Endothelial cell of umbilical vein (primary cell): ENCODE measurements at regions not wholly inside any gene's neighbourhood (a gene's known extent, or its start where the extent isn't known, plus 50 kb on each side); places are given as distances from the start of the nearest gene placed in this dataset.

Experiments used
- BruUV-seq: library from RNA; stranded (reverse); fragments of 400-500 nt; replicated peaks from 2 replicates; lab custom pipeline; 2021; lab: Mats Ljungman, UMichigan
- CTCF ChIA-PET: fragments of 300-600, 350-600 bp; sonication (Branson Sonifier 250); formaldehyde crosslinking; loops from one replicate; lab custom pipeline; 2021; ENCODE audit warnings: antibody characterized with exemption, inconsistent platforms; lab: Charles Lee
- POLR2A ChIA-PET: fragments of 300-600, 350-600 bp; sonication (Branson Sonifier 250); formaldehyde crosslinking; loops from one replicate; lab custom pipeline; 2021; ENCODE audit warnings: antibody characterized with exemption, inconsistent platforms; lab: Charles Lee
- DNase-seq: peaks from one replicate; pipeline ENCODE4 v3.0.0-alpha.2; 2011; ENCODE audit warnings: low read depth, low spot score
- FAIRE-seq: peaks from 2 replicates; lab custom pipeline; 2011; peaks lifted over from hg19 to GRCh38; lab: Jason Lieb, UNC
- H2AFZ ChIP-seq: 2 replicates; pipeline ENCODE4 v1.6.0; 2012; ENCODE audit warnings: low read depth, low read length, control low read depth, inconsistent platforms
- H3K27ac ChIP-seq: 2 replicates; pipeline ENCODE4 v1.5.1; 2011; ENCODE audit warnings: low read depth, mild to moderate bottlenecking, control low read depth, low read length, moderate library complexity; ENCODE audit not compliant: insufficient read depth
- H3K27me3 ChIP-seq, 2 experiments: 2 replicates each; pipeline versions ENCODE4 v1.6.0 to v1.6.1; 2011; ENCODE audit warnings: low read length in 2 of 2, mixed read lengths in 1 of 2; ENCODE audit not compliant: control insufficient read depth in 2 of 2, insufficient read depth in 2 of 2
- H3K36me3 ChIP-seq, 2 experiments: 2 replicates in 1 of 2; 3 replicates in 1 of 2; pipeline ENCODE4 v1.5.1; 2011; ENCODE audit warnings: low read length in 2 of 2, mild to moderate bottlenecking in 1 of 2, moderate library complexity in 1 of 2; ENCODE audit not compliant: control insufficient read depth in 2 of 2, insufficient read depth in 2 of 2; ENCODE audit errors: extremely low read depth in 1 of 2
- H3K4me1 ChIP-seq: 3 replicates; pipeline ENCODE4 v1.5.1; 2011; ENCODE audit warnings: mild to moderate bottlenecking, low read length; ENCODE audit not compliant: control insufficient read depth, insufficient read depth; ENCODE audit errors: extremely low read depth
- H3K4me2 ChIP-seq: 2 replicates; pipeline ENCODE4 v1.6.1; 2011; ENCODE audit warnings: low read length, control low read depth, mixed read lengths; ENCODE audit not compliant: insufficient read depth
- H3K4me3 ChIP-seq, 3 experiments: fragments of 200-600 bp in 1 of 3; sonication (generic), shearing (Covaris generic) in 1 of 3; replicated peaks in 1 of 3; 2 replicates each; pipeline ENCODE4 v1.5.1; 2011 to 2016; ENCODE audit warnings: control low read depth in 3 of 3, low read length in 3 of 3, mild to moderate bottlenecking in 2 of 3, inconsistent platforms in 1 of 3, low read depth in 1 of 3, moderate library complexity in 1 of 3; ENCODE audit not compliant: insufficient read depth in 1 of 3
- H3K79me2 ChIP-seq: 2 replicates; pipeline ENCODE4 v1.6.0; 2012; ENCODE audit warnings: low read length, inconsistent platforms; ENCODE audit not compliant: control insufficient read depth, insufficient read depth
- H3K9ac ChIP-seq: replicated peaks from 2 replicates; pipeline ENCODE3; 2011; ENCODE audit warnings: low read length, control low read depth; ENCODE audit not compliant: insufficient read depth; ENCODE audit errors: extremely low read depth
- H3K9me1 ChIP-seq: replicated peaks from 3 replicates; pipeline ENCODE4 v1.6.0; 2011; ENCODE audit warnings: mild to moderate bottlenecking, low read length; ENCODE audit not compliant: control insufficient read depth, insufficient read depth; ENCODE audit errors: extremely low read depth
- H3K9me3 ChIP-seq: replicated peaks from 2 replicates; pipeline ENCODE4 v1.5.1; 2012; ENCODE audit warnings: low read length, inconsistent platforms; ENCODE audit not compliant: control insufficient read depth, insufficient read depth
- H4K20me1 ChIP-seq: replicated peaks from 2 replicates; pipeline ENCODE3; 2011; ENCODE audit warnings: mild to moderate bottlenecking, low read length; ENCODE audit not compliant: control insufficient read depth, insufficient read depth; ENCODE audit errors: extremely low read depth
- EZH2 ChIP-seq: IDR thresholded peaks from 2 replicates; pipeline ENCODE4 v1.6.1; 2012; ENCODE audit warnings: borderline replicate concordance, low read depth, mild to moderate bottlenecking, moderate library complexity, low read length, inconsistent platforms; ENCODE audit not compliant: severe bottlenecking
- FOS ChIP-seq: IDR thresholded peaks from 2 replicates; pipeline ENCODE4 v1.6.1; 2011; ENCODE audit warnings: mild to moderate bottlenecking, low read length, moderate library complexity, borderline replicate concordance; ENCODE audit not compliant: insufficient read depth
- GATA2 ChIP-seq: IDR thresholded peaks from 2 replicates; pipeline ENCODE4 v1.7.0; 2011; ENCODE audit warnings: low read depth, mild to moderate bottlenecking, moderate library complexity, mixed read lengths, low read length; ENCODE audit not compliant: insufficient read length, insufficient read depth
- JUN ChIP-seq: IDR thresholded peaks from 2 replicates; pipeline ENCODE4 v1.6.1; 2011; ENCODE audit warnings: borderline replicate concordance, low read depth; ENCODE audit not compliant: insufficient read length, insufficient read depth
- MYC ChIP-seq: IDR thresholded peaks from one replicate; pipeline ENCODE4 v1.6.1; 2011; ENCODE audit warnings: mild to moderate bottlenecking, low read depth, low read length
- POLR2A ChIP-seq: IDR thresholded peaks from 2 replicates; pipeline ENCODE4 v1.6.1; 2012; ENCODE audit warnings: low read depth, mild to moderate bottlenecking, control low read depth, low read length
- POLR2AphosphoS5 ChIP-seq: IDR thresholded peaks from 2 replicates; pipeline ENCODE4 v1.6.1; 2012; ENCODE audit warnings: low read depth, mild to moderate bottlenecking, control low read depth, low read length, moderate library complexity; ENCODE audit not compliant: insufficient read depth
- dilution Hi-C: fragments of 300-500 bp; cut with MboI; formaldehyde crosslinking; loops from one replicate; pipeline ENCODE4 v1.15.0; 2019; ENCODE audit warnings: low sequenced_read_pairs; ENCODE audit not compliant: extremely low pct_ligation_motif_present
- intact Hi-C: fragments of 100-400 bp; cut with micrococcal nuclease; formaldehyde crosslinking; loops from one replicate; pipeline ENCODE4 v1.10.0; 2022
- TF ChIP-seq, protein P1 (sequence below), 2 donors: IDR thresholded peaks; 1 replicate in 1 of 2; 2 replicates in 1 of 2; pipeline ENCODE4 v1.5.1; 2011; ENCODE audit warnings: low read length in 2 of 2, mild to moderate bottlenecking in 2 of 2, moderate library complexity in 2 of 2, control low read depth in 1 of 2, inconsistent platforms in 1 of 2, low read depth in 1 of 2; ENCODE audit not compliant: insufficient read depth in 1 of 2; ENCODE audit errors: extremely low read depth in 1 of 2
- TF ChIP-seq, protein P2 (sequence below): IDR thresholded peaks from 2 replicates; pipeline ENCODE4 v1.6.1; 2011; ENCODE audit not compliant: insufficient read depth, insufficient read length

DNA sequence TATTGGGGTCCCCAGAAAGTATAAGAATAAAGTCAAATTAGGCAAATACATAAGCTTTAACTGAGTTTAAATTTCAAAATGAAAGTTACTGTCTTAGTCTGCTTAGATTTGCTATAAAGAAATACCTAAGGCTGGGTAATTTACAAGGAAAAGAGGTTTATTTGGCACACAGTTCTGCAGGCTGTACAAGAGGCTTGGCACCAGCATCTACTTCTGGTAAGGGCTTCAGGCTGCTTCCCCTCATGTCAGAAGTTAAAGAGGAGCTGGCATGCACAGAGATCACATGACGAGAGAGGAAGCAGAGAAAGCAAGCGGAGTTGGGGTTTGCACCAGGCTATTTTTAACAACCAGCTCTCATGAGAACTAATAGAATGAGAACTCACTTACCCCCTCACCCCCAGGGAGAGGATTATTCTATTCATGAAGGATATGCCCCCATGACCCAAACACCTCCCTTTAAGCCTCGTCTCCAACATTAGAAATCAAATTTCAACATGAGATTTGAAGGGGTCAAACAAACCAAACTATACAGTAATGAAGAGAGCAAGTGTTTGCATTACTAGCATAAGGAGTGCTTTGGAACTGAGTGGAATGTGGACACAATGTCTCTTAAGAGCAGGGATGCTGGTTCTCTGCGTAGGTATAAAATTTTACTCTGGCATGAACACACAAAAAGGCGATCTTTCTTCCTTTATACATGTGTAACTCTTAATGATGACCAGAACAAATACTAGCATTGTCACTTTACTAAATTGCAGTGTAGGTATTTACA, 292.8 kb upstream of the PMFBP1 start:
- H3K79me2 ChIP-seq: no peaks in the 10 kb centered on the region
- TF ChIP-seq, protein P1, sequence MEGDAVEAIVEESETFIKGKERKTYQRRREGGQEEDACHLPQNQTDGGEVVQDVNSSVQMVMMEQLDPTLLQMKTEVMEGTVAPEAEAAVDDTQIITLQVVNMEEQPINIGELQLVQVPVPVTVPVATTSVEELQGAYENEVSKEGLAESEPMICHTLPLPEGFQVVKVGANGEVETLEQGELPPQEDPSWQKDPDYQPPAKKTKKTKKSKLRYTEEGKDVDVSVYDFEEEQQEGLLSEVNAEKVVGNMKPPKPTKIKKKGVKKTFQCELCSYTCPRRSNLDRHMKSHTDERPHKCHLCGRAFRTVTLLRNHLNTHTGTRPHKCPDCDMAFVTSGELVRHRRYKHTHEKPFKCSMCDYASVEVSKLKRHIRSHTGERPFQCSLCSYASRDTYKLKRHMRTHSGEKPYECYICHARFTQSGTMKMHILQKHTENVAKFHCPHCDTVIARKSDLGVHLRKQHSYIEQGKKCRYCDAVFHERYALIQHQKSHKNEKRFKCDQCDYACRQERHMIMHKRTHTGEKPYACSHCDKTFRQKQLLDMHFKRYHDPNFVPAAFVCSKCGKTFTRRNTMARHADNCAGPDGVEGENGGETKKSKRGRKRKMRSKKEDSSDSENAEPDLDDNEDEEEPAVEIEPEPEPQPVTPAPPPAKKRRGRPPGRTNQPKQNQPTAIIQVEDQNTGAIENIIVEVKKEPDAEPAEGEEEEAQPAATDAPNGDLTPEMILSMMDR (IDR thresholded peaks at IDR 0.05; ENCODE audit: extremely low read depth in 1 of 2, insufficient read depth in 1 of 2, low read depth in 1 of 2, low read length in 2 of 2): no peak
- TF ChIP-seq, protein P2, sequence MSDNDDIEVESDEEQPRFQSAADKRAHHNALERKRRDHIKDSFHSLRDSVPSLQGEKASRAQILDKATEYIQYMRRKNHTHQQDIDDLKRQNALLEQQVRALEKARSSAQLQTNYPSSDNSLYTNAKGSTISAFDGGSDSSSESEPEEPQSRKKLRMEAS: no peak
- TF ChIP-seq MYC (no peak), FOS (no peak), POLR2A (no peak), GATA2 (no peak), POLR2AphosphoS5 (no peak), JUN (no peak), EZH2 (no peak)
- no peaks in the 10 kb centered on the region for H4K20me1 ChIP-seq
- H3K9me1 ChIP-seq: no peaks in the 10 kb centered on the region
- H3K9ac ChIP-seq: no peak overlapping the region
- no peak for DNase-seq
- no peak overlapping the region for H2AFZ ChIP-seq
- H3K4me3 ChIP-seq: no peak overlapping the region
- no peaks in the 10 kb centered on the region for H3K9me3 ChIP-seq
- dilution Hi-C loops (loop anchor here (25.0 kb wide), 1 partner anchor 327 kb away; no protein-coding TSS in a partner anchor), intact Hi-C loops (no loop called here)
- FAIRE-seq: no peak
- no peak overlapping the region for H3K27ac ChIP-seq
- POLR2A ChIA-PET: no interaction called here
- no peaks in the 10 kb centered on the region for H3K36me3 ChIP-seq
- H3K4me1 ChIP-seq: peaks cover 7% of the 10 kb centered on the region
- CTCF ChIA-PET: interaction anchor here (1.0 to 7.1 kb wide), 3 partner anchors 65 to 340 kb away, joined by 3 to 183 read pairs (median 27); no protein-coding TSS in a partner anchor
- no peaks in the 10 kb centered on the region for H3K27me3 ChIP-seq
- no TSS peak for BruUV-seq
- no peak overlapping the region for H3K4me2 ChIP-seq
